BLaER1 treated with 17β-estradiol and CSF1 and Interleukin-3, amounts not matched to agents 10 nM and 100 nM (cell line): ENCODE measurements at regions not wholly inside any gene's neighbourhood (a gene's known extent, or its start where the extent isn't known, plus 50 kb on each side); places are given as distances from the start of the nearest gene placed in this dataset.

Experiments
- H3K27ac ChIP-seq, 11 experiments: shearing (Covaris generic); formaldehyde crosslinking; 2 replicates each; pipeline ENCODE4 v1.8.1; 2022
- H3K27me3 ChIP-seq, 11 experiments: shearing (Covaris generic); formaldehyde crosslinking; 2 replicates each; pipeline ENCODE4 v1.8.1; 2022
- H3K36me3 ChIP-seq, 11 experiments: shearing (Covaris generic); formaldehyde crosslinking; 2 replicates each; pipeline ENCODE4 v1.8.1; 2022
- H3K4me1 ChIP-seq, 10 experiments: shearing (Covaris generic); formaldehyde crosslinking; 2 replicates each; pipeline ENCODE4 v1.8.1; 2022
- H3K4me2 ChIP-seq, 11 experiments: shearing (Covaris generic); formaldehyde crosslinking; 2 replicates each; pipeline ENCODE4 v1.8.1; 2022
- H3K4me3 ChIP-seq, 10 experiments: shearing (Covaris generic); formaldehyde crosslinking; 2 replicates each; pipeline ENCODE4 v1.8.1; 2022
- H3K9ac ChIP-seq, 11 experiments: shearing (Covaris generic); formaldehyde crosslinking; 2 replicates each; pipeline ENCODE4 v1.8.1; 2022
- H3K9me3 ChIP-seq, 11 experiments: shearing (Covaris generic); formaldehyde crosslinking; replicated peaks in 1 of 11; 2 replicates each; pipeline ENCODE4 v1.8.1; 2022
- H4K20me1 ChIP-seq, 11 experiments: shearing (Covaris generic); formaldehyde crosslinking; 2 replicates each; pipeline ENCODE4 v1.8.1; 2022
- Cebpa-rat ChIP-seq, 11 experiments: shearing (Covaris generic); IDR thresholded peaks; 2 replicates each; pipeline ENCODE4 v1.8.1; 2022

DNA sequence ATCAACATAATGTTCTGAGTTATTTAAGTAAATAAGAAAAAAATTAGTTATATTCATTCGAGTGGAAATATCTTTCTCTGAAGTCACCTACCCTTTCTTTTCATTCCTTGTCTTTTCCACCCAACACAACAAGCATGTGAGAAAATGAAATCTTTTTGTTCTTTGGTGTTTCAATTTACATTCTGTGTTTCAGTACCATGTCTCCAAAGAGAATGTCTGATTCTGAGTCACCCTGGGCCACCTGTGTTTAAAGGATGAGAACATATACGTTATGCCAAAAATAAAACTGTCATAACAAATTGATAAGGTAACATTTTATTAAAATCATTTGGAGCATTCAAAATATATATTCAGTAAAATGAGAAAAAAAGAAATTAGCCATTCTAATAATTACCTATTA, 470.8 kb downstream of the ZNF804A start:
- Histone ChIP-seq H3K4me1 (no peaks in the 10 kb centered on the region), H3K36me3 (no peaks in the 10 kb centered on the region), H3K4me3 (no peak overlapping the region), H4K20me1 (no peaks in the 10 kb centered on the region), H3K27ac (no peak overlapping the region), H3K9ac (no peak overlapping the region), H3K27me3 (no peaks in the 10 kb centered on the region), H3K9me3 (no peaks in the 10 kb centered on the region), H3K4me2 (no peak overlapping the region)
- TF ChIP-seq Cebpa-rat (IDR thresholded peaks at IDR 0.05) = no peak

DNA sequence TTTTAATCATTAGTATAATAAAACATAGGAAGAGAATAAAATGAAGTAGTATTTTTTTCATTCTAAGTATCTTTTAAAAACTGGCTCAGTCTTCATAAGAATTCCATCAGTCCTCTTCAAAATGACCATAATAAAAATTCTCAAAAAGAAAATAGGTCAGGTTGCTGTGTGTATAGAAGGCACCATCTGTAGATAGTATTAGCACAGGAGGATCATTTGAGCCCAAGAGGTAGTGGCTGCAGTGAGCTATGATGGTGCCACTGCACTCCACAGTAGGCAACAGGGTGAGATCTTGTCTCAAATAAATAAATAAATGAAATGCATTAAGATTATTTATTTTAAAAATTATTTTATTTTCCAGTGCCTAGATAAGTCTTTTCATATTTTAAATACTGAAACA, 475.8 kb downstream of the ZNF804A start:
- Histone ChIP-seq H3K9me3 (no peaks in the 10 kb centered on the region), H3K4me3 (no peak overlapping the region), H3K27me3 (no peaks in the 10 kb centered on the region), H3K36me3 (no peaks in the 10 kb centered on the region), H4K20me1 (no peaks in the 10 kb centered on the region), H3K27ac (no peak overlapping the region), H3K9ac (no peak overlapping the region), H3K4me1 (no peaks in the 10 kb centered on the region), H3K4me2 (no peak overlapping the region)
- TF ChIP-seq Cebpa-rat (IDR thresholded peaks at IDR 0.05) = no peak

DNA sequence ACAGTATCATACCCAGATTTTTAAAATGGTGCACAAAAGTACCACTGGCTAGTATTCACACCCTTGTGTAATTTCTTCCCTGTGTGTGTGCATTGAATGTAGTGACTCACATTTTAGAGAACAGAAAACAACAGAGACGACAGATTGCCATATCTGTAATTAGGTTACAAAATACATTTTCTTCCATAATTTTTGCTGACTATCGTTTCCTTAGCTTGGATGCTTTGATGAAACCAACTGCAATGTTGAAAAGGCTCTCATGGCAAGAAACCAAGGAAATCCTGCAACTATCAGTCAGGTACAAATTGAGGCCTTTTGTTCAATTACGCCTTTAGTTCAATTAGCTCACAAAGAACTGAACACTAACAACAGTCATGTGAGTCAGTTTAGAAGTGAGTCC, 484.4 kb downstream of the ZNF804A start:
- H3K4me2 ChIP-seq = no peak overlapping the region

DNA sequence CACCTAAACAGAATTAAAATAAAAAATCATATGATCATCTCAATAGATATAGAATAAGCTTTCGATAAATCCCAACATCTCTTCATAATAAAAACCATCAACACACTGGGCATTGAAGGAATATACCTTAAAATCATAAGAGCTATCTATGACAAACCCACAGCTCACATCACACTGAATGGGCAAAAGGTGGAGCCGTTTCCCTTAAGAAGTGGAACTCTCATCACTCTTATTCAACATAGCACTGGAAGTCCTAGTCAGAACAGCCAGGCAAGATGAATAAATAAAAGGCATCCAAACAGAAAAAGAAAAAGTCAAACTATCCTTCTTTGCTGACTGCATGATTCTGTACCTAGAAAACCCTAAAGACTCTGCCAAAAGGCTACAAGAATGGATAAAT, 510.3 kb downstream of the ZNF804A start:
- no peaks in the 10 kb centered on the region; a peak in 1 of 22 replicates for H3K9me3 ChIP-seq
- no peak overlapping the region for H3K4me2 ChIP-seq
- no peak overlapping the region for H3K4me3 ChIP-seq
- no peaks in the 10 kb centered on the region for H3K27me3 ChIP-seq
- no peak for TF ChIP-seq Cebpa-rat (IDR thresholded peaks at IDR 0.05)
- no peaks in the 10 kb centered on the region for H3K4me1 ChIP-seq
- H4K20me1 ChIP-seq = no peaks in the 10 kb centered on the region
- H3K27ac ChIP-seq = no peak overlapping the region
- H3K9ac ChIP-seq = no peak overlapping the region
- H3K36me3 ChIP-seq = no peaks in the 10 kb centered on the region

More for the DNA sequence above, 484.4 kb downstream of the ZNF804A start:
- Histone ChIP-seq H3K9me3 (no peaks in the 10 kb centered on the region), H3K4me3 (no peak overlapping the region), H3K4me1 (no peaks in the 10 kb centered on the region), H3K9ac (no peak overlapping the region), H3K27ac (no peak overlapping the region), H4K20me1 (no peaks in the 10 kb centered on the region), H3K27me3 (no peaks in the 10 kb centered on the region), H3K36me3 (no peaks in the 10 kb centered on the region)
- TF ChIP-seq Cebpa-rat (IDR thresholded peaks at IDR 0.05) = no peak

DNA sequence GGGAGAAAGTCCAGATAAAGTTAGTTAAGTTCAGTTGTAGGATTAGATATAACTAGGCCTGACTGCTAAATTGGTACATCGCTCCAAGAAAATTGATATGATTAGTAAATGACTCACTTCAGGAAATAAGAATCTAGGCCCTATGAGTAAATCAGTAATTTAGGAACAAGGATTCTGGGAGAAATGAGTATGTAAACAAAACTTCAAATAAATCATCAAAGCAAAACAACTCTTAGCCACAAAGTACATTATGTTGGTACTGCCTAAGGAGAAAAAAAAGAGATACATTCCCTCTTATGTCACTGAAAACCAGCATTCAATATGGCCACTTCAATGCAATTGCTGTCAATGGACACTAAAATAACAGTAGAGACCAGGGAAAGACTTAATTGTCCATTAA, 529.1 kb downstream of the ZNF804A start:
- no peak overlapping the region for H3K4me3 ChIP-seq
- H3K4me2 ChIP-seq = no peak overlapping the region
- peaks cover 1 to 3% (median 2%) of the 10 kb centered on the region in 11 experiments; a peak in 18 of 22 replicates for H3K9me3 ChIP-seq
- TF ChIP-seq Cebpa-rat (IDR thresholded peaks at IDR 0.05) = no peak
- no peaks in the 10 kb centered on the region for H3K4me1 ChIP-seq
- no peak overlapping the region for H3K9ac ChIP-seq
- no peak overlapping the region for H3K27ac ChIP-seq
- no peaks in the 10 kb centered on the region for H3K36me3 ChIP-seq
- no peaks in the 10 kb centered on the region for H4K20me1 ChIP-seq
- H3K27me3 ChIP-seq = no peaks in the 10 kb centered on the region

DNA sequence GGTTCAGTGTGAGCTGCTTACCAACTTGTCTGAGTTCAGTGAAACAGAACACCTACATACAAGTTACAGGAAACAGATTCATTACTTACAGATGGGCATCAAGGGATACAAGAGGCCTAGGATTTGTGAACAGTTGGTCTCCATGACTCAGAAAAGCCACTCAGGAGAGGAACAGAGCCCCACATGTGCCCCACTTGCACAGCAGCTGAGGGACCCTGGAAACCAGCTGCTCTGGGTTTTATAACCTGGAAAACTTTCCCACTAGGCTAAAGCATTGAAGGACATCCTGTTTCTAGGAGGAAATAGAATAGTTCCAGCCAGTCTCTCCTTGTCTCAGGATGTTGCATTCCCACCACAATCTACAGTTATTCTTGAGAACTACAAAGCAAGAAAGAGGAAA, 530.0 kb downstream of the ZNF804A start:
- no peak overlapping the region for H3K4me2 ChIP-seq
- no peak overlapping the region for H3K4me3 ChIP-seq
- H4K20me1 ChIP-seq = no peaks in the 10 kb centered on the region
- no peaks in the 10 kb centered on the region for H3K4me1 ChIP-seq
- H3K36me3 ChIP-seq = no peaks in the 10 kb centered on the region
- no peak for TF ChIP-seq Cebpa-rat (IDR thresholded peaks at IDR 0.05)
- H3K27ac ChIP-seq = no peak overlapping the region
- no peaks in the 10 kb centered on the region for H3K27me3 ChIP-seq
- H3K9ac ChIP-seq = no peak overlapping the region
- H3K9me3 ChIP-seq = peaks cover 7 to 12% (median 9%) of the 10 kb centered on the region in 11 experiments; a peak in 19 of 22 replicates

DNA sequence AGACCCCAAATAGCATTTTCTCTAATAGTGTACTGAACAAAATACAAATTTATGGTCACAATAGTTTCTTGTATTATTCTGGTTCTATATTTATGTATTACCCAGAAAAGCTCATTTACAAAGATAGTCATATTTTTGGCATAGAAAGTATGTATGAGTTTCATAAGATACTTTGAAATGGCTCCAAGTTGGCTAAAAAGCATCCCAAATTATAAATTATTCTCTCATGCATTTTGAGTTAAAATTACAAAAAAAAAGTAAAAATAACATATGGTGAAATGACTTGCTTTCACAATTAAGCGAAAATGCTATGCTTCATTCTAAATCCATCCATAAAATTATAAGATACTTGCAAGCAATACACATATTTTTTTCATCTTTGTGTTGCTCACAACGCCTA, 530.7 kb downstream of the ZNF804A start:
- Histone ChIP-seq H4K20me1 (no peaks in the 10 kb centered on the region), H3K9ac (no peak overlapping the region), H3K36me3 (no peaks in the 10 kb centered on the region), H3K27ac (no peak overlapping the region), H3K27me3 (no peaks in the 10 kb centered on the region), H3K4me3 (no peak overlapping the region), H3K4me2 (no peak overlapping the region), H3K4me1 (no peaks in the 10 kb centered on the region), H3K9me3 (peaks cover 7 to 14% (median 9%) of the 10 kb centered on the region in 11 experiments; a peak in 19 of 22 replicates)
- TF ChIP-seq Cebpa-rat (IDR thresholded peaks at IDR 0.05) = no peak

DNA sequence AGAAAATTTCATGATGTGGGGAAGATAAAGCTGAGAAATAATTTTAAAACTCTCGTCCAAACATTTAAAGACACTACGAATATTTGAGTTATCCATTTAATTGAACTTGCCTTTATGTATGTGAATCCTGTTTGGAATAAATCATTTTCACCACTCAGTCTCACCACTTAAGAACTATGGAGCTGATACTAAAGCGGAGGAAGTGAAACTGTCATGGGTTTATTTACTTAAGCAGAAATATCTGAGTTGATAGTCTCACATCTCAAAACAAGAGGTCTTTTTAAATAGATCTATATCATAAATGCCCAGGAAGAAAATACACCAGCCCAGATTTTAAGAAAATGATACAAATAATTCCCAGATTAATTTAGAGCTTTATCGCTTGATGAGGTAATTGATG, 532.4 kb downstream of the ZNF804A start:
- no peak overlapping the region for H3K4me2 ChIP-seq
- no peaks in the 10 kb centered on the region for H3K36me3 ChIP-seq
- H3K9me3 ChIP-seq = peaks cover 7 to 14% (median 9%) of the 10 kb centered on the region in 11 experiments; a peak in 19 of 22 replicates
- H3K27me3 ChIP-seq = no peaks in the 10 kb centered on the region
- H3K9ac ChIP-seq = no peak overlapping the region
- no peak overlapping the region for H3K27ac ChIP-seq
- no peaks in the 10 kb centered on the region for H3K4me1 ChIP-seq
- H4K20me1 ChIP-seq = no peaks in the 10 kb centered on the region
- TF ChIP-seq Cebpa-rat (IDR thresholded peaks at IDR 0.05) = no peak
- H3K4me3 ChIP-seq = no peak overlapping the region

DNA sequence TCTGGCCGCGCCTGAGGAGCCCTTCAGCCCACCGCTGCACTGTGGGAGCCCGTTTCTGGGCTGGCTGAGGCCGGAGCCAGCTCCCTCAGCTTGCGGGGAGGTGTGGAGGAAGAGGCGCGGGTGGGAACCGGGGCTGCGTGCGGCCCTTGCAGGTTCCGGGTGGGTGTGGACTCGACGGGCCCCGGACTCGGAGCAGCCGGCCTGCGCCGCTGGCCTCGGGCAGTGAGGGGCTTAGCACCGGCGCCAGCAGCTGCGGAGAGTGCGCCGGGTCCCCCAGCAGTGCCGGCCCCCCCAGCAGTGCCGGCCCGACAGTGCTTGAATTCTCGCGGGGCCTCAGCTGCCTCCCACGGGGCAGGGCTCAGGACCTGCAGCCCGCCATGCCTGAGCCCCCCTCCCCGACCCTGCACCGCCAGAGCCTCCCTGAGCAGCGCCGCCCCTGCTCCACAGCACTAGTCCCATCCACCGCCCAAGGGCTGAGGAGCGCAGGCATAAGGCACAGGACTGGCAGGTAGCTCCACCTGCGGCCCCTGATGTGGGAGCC, 534.2 kb downstream of the ZNF804A start:
- H3K9me3 ChIP-seq = peaks cover 7 to 14% (median 9%) of the 10 kb centered on the region in 11 experiments; a peak in 19 of 22 replicates
- H3K4me2 ChIP-seq = no peak overlapping the region
- H4K20me1 ChIP-seq = no peaks in the 10 kb centered on the region
- no peak for TF ChIP-seq Cebpa-rat (IDR thresholded peaks at IDR 0.05)
- no peaks in the 10 kb centered on the region for H3K36me3 ChIP-seq
- no peak overlapping the region for H3K27ac ChIP-seq
- H3K4me3 ChIP-seq = no peak overlapping the region
- no peaks in the 10 kb centered on the region for H3K4me1 ChIP-seq
- no peaks in the 10 kb centered on the region for H3K27me3 ChIP-seq
- H3K9ac ChIP-seq = no peak overlapping the region

DNA sequence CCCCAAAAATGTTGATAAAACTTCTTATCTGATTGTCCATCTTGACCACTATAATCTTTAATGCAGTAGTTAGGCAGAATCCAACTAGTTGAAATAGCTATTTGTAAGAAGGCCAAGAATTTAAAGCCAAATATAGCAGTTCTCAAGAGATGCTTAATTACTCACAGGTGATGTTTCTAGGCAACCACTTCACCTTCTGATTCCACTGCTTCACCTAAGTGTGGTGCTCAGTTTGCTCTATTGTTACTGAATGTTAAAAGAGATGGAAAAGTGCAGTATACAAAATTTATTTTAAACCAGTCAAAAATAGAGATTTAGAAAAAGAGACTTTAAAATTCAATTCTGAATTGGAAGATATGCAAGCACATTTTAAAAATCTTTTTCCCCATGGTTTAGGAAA, 539.4 kb downstream of the ZNF804A start:
- H3K4me2 ChIP-seq = no peak overlapping the region
- TF ChIP-seq Cebpa-rat (IDR thresholded peaks at IDR 0.05) = no peak
- no peaks in the 10 kb centered on the region for H3K27me3 ChIP-seq
- peaks cover 2 to 8% (median 5%) of the 10 kb centered on the region in 11 experiments; a peak in 19 of 22 replicates for H3K9me3 ChIP-seq
- no peaks in the 10 kb centered on the region for H3K36me3 ChIP-seq
- H3K27ac ChIP-seq = no peak overlapping the region
- no peaks in the 10 kb centered on the region for H4K20me1 ChIP-seq
- no peak overlapping the region for H3K4me3 ChIP-seq
- H3K9ac ChIP-seq = no peak overlapping the region
- no peaks in the 10 kb centered on the region for H3K4me1 ChIP-seq
